Ectodermal cell (in vitro differentiated cells): ENCODE measurements at regions not wholly inside any gene's neighbourhood (a gene's known extent, or its start where the extent isn't known, plus 50 kb on each side); places are given as distances from the start of the nearest gene placed in this dataset.

Experiments
- H3K27ac ChIP-seq: 2 replicates; pipeline ENCODE4 v1.7.0; 2013; ENCODE audit warnings: mild to moderate bottlenecking, low read depth, low read length; ENCODE audit not compliant: insufficient read depth, poor library complexity, severe bottlenecking
- H3K27me3 ChIP-seq: 2 replicates; pipeline ENCODE4 v1.7.0; 2013; ENCODE audit warnings: mild to moderate bottlenecking, low read length; ENCODE audit not compliant: insufficient read depth, control insufficient read depth, poor library complexity, severe bottlenecking
- H3K36me3 ChIP-seq: one replicate; pipeline ENCODE4 v1.7.0; 2013; ENCODE audit warnings: low read length; ENCODE audit not compliant: control insufficient read depth, insufficient read depth
- H3K4me1 ChIP-seq: one replicate; pipeline ENCODE4 v1.7.0; 2013; ENCODE audit warnings: low read length; ENCODE audit not compliant: control insufficient read depth, insufficient read depth
- H3K4me3 ChIP-seq: 2 replicates; pipeline ENCODE4 v1.7.0; 2013; ENCODE audit warnings: low read depth, low read length, control low read depth; ENCODE audit not compliant: insufficient read depth
- H3K9me3 ChIP-seq: 2 replicates; pipeline ENCODE4 v1.7.0; 2013; ENCODE audit warnings: mild to moderate bottlenecking, low read length, moderate library complexity; ENCODE audit not compliant: control insufficient read depth
- WGBS, 2 experiments: methylation state at CpG; one replicate each; pipeline ENCODE4 v1.1.7; 2013; ENCODE audit warnings: missing lambda C conversion rate in 2 of 2; 5-methylcytosine and 5-hydroxymethylcytosine counted together

DNA sequence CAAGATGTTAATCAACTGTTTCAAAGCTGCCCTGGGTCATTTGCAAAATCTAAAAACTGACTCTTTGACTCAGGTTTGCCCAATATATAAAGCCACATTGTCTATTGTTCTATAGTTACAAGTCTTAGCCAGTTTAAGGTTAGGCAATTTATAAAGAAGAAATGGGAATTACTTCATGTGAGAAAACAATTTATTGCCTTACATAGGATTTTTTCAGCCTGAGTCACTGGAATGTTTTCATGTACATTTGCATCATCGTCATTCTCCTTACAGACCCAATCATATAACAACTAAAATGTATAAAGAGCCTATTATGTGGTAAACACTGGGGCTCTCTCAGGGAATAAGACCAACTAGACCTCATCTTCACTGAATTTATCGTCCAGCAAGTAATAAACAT lies 100.3 kb upstream of the PLEKHG7 start:
- H3K36me3 ChIP-seq = no peaks in the 10 kb centered on the region
- H3K27me3 ChIP-seq = no peaks in the 10 kb centered on the region
- H3K4me1 ChIP-seq = no peaks in the 10 kb centered on the region
- WGBS, 2 experiments = 88 to 92% methylated on average over 1 to 2 of the region's 2 CpGs
- H3K9me3 ChIP-seq = peaks cover 6% of the 10 kb centered on the region
- H3K27ac ChIP-seq = no peak overlapping the region
- no peak overlapping the region for H3K4me3 ChIP-seq

DNA sequence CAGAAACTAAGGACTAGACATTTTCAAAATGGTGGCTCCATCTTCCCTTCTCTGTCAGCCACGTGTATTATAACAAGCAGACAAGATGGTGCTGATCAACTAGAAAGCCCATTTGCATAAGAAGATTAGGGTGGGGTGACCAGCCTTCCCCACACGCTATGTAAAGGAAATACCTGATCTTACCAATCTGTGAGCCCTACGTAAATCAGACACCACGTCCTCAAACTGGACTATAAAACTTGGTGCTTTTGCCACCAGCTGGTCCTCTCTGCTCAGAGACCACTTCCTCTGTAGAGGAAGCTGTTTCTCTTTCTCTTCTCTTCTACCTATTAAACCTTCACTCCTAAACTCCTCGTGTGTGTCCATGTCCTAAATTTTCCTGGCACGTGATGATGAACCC lies 101.1 kb upstream of the PLEKHG7 start:
- whole genome bisulfite sequencing, 2 experiments = 94 to 95% methylated on average over 6 of the region's 6 CpGs

DNA sequence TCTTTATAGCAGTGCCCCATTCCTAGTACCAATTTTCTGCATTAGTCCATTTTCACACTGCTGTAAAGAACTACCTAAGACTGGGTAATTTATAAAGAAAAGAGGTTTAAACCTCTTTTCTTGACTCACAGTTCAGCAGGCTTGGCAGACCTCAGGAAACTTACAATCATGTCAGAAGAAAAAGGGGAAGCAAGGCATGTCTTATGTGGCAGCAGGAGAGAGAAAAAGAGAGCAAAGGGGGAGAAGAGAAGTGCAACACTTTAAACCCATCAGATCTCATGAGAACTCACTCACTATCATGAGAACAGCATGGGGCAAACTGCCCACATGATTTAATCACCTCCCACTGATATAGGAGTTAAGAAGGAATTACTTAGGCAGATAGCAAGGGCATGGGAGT lies 101.6 kb upstream of the PLEKHG7 start:
- Histone ChIP-seq H3K36me3 (no peaks in the 10 kb centered on the region), H3K27me3 (no peaks in the 10 kb centered on the region), H3K9me3 (peaks cover 6% of the 10 kb centered on the region), H3K27ac (no peak overlapping the region), H3K4me3 (no peak overlapping the region), H3K4me1 (no peaks in the 10 kb centered on the region)

More for the DNA sequence above, 101.1 kb upstream of the PLEKHG7 start:
- Histone ChIP-seq H3K9me3 (peaks cover 6% of the 10 kb centered on the region), H3K36me3 (no peaks in the 10 kb centered on the region), H3K4me3 (no peak overlapping the region), H3K27ac (no peak overlapping the region), H3K4me1 (no peaks in the 10 kb centered on the region), H3K27me3 (no peaks in the 10 kb centered on the region)

DNA sequence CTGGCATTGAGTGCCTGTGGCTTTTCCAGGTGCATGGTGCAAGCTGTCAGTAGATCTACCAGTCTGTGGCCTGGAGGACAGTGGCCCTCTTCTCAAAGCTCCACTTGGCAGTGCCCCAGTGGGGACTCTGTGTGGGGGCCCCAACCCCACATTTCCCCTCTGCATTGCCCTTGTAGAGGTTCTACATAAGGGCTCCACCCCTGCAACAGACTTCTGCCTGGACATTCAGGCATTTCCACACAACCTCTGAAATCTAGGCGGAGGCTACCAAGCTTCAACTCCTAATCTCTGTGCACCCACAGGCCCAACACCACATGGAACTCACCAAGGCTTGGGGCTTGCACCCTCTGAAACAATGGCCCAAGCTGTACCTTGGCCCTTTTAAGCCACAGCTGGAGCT lies 102.7 kb upstream of the PLEKHG7 start:
- Histone ChIP-seq H3K36me3 (no peaks in the 10 kb centered on the region), H3K9me3 (peaks cover 6% of the 10 kb centered on the region), H3K4me3 (no peak overlapping the region), H3K4me1 (no peaks in the 10 kb centered on the region), H3K27me3 (no peaks in the 10 kb centered on the region), H3K27ac (no peak overlapping the region)
- WGBS, 2 experiments = 94 to 97% methylated on average over 1 of the region's 1 CpG

DNA sequence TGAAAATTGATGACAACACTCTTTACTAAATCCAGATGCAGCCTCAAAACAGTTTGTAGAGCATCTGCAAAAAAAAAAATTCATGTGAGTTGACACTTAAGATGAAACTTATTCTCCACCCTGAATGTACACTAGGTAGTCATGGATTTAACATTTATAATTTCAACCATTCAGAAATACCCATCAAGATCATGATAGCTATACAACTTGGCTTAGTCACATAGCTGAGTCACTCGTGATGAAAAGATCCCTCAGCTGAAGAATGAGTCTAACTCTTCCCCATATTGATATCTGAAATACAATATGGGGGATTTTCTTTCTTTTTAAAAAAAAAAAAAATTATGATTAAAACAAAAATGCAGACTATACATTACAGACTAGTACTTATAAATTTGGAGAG lies 104.8 kb upstream of the PLEKHG7 start:
- Histone ChIP-seq H3K4me1 (no peaks in the 10 kb centered on the region), H3K27ac (no peak overlapping the region), H3K36me3 (no peaks in the 10 kb centered on the region), H3K4me3 (no peak overlapping the region), H3K9me3 (peaks cover 6% of the 10 kb centered on the region), H3K27me3 (no peaks in the 10 kb centered on the region)
- WGBS, 2 experiments = 89% methylated on average over 1 of the region's 1 CpG; no CpG with 5 or more reads in 1 of the 2 experiments

DNA sequence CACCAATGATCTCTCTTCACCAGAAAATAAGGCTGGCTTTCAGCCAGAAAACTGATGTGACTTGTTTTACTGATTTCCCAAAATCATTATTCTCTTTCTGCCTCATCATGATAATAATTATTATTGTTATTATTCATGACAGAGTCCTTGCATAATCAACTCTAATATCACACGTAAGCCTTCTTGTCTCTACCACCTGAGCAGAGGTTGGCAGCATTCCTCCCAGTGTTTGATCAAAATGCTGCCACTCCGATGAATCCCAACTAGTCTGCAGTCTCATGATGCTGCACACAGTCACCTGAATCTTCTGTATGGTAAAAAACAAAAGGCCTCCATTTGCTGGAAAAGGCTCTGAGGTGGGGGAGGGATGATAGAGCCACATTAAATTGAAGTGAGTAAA lies 105.7 kb upstream of the PLEKHG7 start:
- Histone ChIP-seq H3K27ac (no peak overlapping the region), H3K9me3 (peaks cover 6% of the 10 kb centered on the region), H3K36me3 (no peaks in the 10 kb centered on the region), H3K4me3 (no peak overlapping the region), H3K27me3 (no peaks in the 10 kb centered on the region), H3K4me1 (no peaks in the 10 kb centered on the region)
- WGBS, 2 experiments = 94 to 95% methylated on average over 2 of the region's 2 CpGs

DNA sequence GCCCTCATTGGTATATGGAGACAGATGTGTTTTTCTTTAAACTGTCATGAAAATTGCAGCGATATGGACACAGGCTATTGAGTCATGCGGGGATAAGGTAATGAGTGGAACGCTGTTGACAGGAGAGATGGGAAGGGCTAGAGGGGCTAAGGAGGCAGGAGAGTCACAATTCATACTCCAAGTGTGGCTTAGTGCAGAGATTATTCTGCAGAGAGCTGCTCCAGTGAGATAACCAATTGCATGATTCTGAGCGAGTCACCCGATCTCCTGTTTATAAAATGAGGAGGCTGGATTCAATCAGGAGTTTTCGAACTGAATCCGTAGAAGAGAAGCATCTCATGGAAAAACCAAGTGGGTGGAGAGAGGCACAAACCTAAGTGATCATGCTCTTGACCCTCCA lies 106.4 kb upstream of the PLEKHG7 start:
- Histone ChIP-seq H3K27me3 (no peaks in the 10 kb centered on the region), H3K4me1 (no peaks in the 10 kb centered on the region), H3K9me3 (peaks cover 6% of the 10 kb centered on the region), H3K27ac (no peak overlapping the region), H3K36me3 (no peaks in the 10 kb centered on the region), H3K4me3 (no peak overlapping the region)
- 93 to 95% methylated on average over 7 of the region's 7 CpGs for WGBS, 2 experiments

DNA sequence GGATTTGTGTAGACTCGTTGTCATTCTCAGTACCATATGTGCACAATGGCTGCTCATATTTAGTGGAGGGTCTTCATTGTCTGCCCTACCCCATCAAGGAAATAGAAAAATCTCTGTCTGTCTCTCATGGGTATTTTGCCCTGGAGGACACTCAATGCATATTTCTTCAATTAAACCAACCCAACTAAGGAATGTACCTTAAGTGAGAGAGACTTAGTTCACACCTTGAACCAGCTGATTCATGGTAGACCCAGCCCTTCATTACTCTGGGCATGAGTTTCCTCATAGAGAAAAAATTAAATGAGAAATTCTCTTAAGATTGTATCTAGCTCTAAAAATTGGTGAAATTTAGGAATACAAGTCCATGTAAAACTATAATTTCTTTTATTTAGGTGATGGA lies 107.1 kb upstream of the PLEKHG7 start:
- no peak overlapping the region for H3K27ac ChIP-seq
- H3K4me3 ChIP-seq = no peak overlapping the region
- no peaks in the 10 kb centered on the region for H3K27me3 ChIP-seq
- H3K36me3 ChIP-seq = no peaks in the 10 kb centered on the region
- 80 to 90% methylated on average over 1 of the region's 1 CpG for WGBS, 2 experiments
- H3K9me3 ChIP-seq = peaks cover 5% of the 10 kb centered on the region
- no peaks in the 10 kb centered on the region for H3K4me1 ChIP-seq

DNA sequence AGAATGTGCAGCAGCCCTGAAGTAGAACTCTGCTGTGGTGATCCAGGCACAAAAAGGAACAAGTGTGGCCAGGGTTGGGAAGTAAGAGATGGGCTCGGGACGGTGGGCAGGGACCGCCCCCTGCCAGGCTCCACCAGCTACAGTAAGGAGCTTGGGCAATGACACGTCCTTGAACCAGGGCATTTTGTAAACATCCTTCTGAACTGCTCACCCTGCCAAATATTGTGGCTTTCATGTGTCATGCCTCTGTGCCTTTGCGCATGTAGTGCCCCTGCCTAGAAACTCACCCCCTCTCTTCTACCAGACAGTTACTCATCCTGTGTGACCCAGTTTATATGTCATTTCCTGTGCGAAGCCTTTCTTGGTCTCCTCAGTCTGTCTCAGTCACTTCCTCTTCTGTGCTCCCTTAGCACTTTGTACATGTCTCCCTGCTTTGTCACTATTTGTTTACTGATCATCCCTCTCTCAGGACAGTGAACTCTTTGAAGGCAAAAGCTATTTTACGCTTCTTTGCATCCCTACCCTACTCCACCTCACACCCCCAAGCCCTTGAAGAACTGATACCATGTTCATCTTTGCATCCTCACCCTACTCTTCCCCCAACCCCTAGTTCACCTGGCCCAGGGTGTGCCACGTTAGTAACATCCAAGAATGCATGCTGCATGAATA lies 108.9 kb upstream of the PLEKHG7 start:
- no peak overlapping the region for H3K27ac ChIP-seq
- 88 to 91% methylated on average over 8 of the region's 8 CpGs for WGBS, 2 experiments
- H3K27me3 ChIP-seq = no peaks in the 10 kb centered on the region
- no peaks in the 10 kb centered on the region for H3K4me1 ChIP-seq
- no peaks in the 10 kb centered on the region for H3K9me3 ChIP-seq
- H3K4me3 ChIP-seq = no peak overlapping the region
- no peaks in the 10 kb centered on the region for H3K36me3 ChIP-seq

DNA sequence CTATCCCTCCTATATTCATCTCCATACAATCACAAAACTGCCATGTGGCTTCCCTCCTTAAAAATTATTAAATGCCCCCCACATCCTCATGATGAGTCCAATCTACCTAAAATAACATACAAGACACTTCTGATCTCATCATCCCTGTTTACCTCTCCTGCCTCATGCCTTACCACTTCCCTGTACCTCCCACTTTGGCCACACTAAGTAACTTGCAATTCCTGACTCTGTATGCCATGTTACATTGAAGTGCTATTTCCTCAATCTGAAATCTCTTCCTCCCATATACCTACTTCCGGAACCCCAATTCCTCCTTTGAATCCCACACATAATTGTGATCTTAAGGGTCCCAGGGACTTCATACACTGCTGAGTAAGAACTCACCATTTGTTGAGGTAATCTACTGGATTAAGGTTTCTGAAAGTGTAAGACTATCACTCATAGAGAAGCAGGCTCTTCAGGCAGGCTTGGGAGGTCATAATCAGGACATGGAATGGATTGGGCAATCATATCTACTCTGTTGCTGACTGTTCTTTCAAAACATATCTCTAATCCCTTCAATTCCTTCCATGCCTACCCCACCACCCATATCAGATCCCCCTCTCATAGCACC lies 117.6 kb upstream of the PLEKHG7 start:
- H3K27me3 ChIP-seq = no peaks in the 10 kb centered on the region
- no peaks in the 10 kb centered on the region for H3K36me3 ChIP-seq
- no peaks in the 10 kb centered on the region for H3K4me1 ChIP-seq
- 81 to 95% methylated on average over 1 of the region's 1 CpG for WGBS, 2 experiments
- no peak overlapping the region for H3K27ac ChIP-seq
- no peaks in the 10 kb centered on the region for H3K9me3 ChIP-seq
- no peak overlapping the region for H3K4me3 ChIP-seq
